GM19467 (cell line): ENCODE measurements at regions not wholly inside any gene's neighbourhood (a gene's known extent, or its start where the extent isn't known, plus 50 kb on each side); places are given as distances from the start of the nearest gene placed in this dataset.

Experiments used
- ATAC-seq: cut with Tn5 transposase; IDR thresholded peaks from one replicate; pipeline ENCODE4 v1.9.1; 2021; ENCODE audit warnings: mild to moderate bottlenecking, moderate library complexity; ENCODE audit not compliant: unreplicated experiment

- ATAC-seq: no peak
Measured at GRCh38 chr5:23368393-23368792, 139.0 kb upstream of the PRDM9 start.

- no peak for ATAC-seq
Measured at GRCh38 chr5:23367874-23368273, 139.5 kb upstream of the PRDM9 start.

- no peak for ATAC-seq
Measured at GRCh38 chr5:23353286-23353685, 154.1 kb upstream of the PRDM9 start.

GRCh38 chr5:23352446-23352845 is 155.0 kb upstream of the PRDM9 start:
- no peak for ATAC-seq

GRCh38 chr5:23343121-23343520 is 164.3 kb upstream of the PRDM9 start:
- ATAC-seq: no peak

GRCh38 chr5:23332650-23333251 is 174.7 kb upstream of the PRDM9 start:
- ATAC-seq: no peak

GRCh38 chr5:23330726-23331125 is 176.7 kb upstream of the PRDM9 start:
- no peak for ATAC-seq

GRCh38 chr5:23319901-23320300 is 187.5 kb upstream of the PRDM9 start:
- no peak for ATAC-seq

- ATAC-seq: no peak
Measured at GRCh38 chr5:23318960-23319359, 188.4 kb upstream of the PRDM9 start.

GRCh38 chr5:23318166-23318565 is 189.2 kb upstream of the PRDM9 start:
- no peak for ATAC-seq

GRCh38 chr5:23316060-23316591 is 191.3 kb upstream of the PRDM9 start:
- no peak for ATAC-seq

- ATAC-seq: no peak
Measured at GRCh38 chr5:23314827-23315226, 192.6 kb upstream of the PRDM9 start.

GRCh38 chr5:23305055-23305454 is 202.4 kb upstream of the PRDM9 start:
- no peak for ATAC-seq

- no peak for ATAC-seq
Measured at GRCh38 chr5:23303836-23304235, 203.6 kb upstream of the PRDM9 start.

GRCh38 chr5:23303435-23303834 is 204.0 kb upstream of the PRDM9 start:
- no peak for ATAC-seq

- no peak for ATAC-seq
Measured at GRCh38 chr5:23302438-23302837, 205.0 kb upstream of the PRDM9 start.

GRCh38 chr5:23289162-23289561 is 218.2 kb upstream of the PRDM9 start:
- ATAC-seq: no peak

- no peak for ATAC-seq
Measured at GRCh38 chr5:23284656-23285055, 222.8 kb upstream of the PRDM9 start.

GRCh38 chr5:23274171-23274570 is 233.2 kb upstream of the PRDM9 start:
- no peak for ATAC-seq

GRCh38 chr5:23269981-23270380 is 237.4 kb upstream of the PRDM9 start:
- no peak for ATAC-seq

GRCh38 chr5:23268136-23268535 is 239.3 kb upstream of the PRDM9 start:
- ATAC-seq: no peak

GRCh38 chr5:23260621-23261020 is 246.8 kb upstream of the PRDM9 start:
- no peak for ATAC-seq

- no peak for ATAC-seq
Measured at GRCh38 chr5:23257656-23258055, 249.8 kb upstream of the PRDM9 start.
